ENCODE measurements at regions not wholly inside any gene's neighbourhood (a gene's known extent, or its start where the extent isn't known, plus 50 kb on each side); places are given as distances from the start of the nearest gene placed in this dataset.

DNA sequence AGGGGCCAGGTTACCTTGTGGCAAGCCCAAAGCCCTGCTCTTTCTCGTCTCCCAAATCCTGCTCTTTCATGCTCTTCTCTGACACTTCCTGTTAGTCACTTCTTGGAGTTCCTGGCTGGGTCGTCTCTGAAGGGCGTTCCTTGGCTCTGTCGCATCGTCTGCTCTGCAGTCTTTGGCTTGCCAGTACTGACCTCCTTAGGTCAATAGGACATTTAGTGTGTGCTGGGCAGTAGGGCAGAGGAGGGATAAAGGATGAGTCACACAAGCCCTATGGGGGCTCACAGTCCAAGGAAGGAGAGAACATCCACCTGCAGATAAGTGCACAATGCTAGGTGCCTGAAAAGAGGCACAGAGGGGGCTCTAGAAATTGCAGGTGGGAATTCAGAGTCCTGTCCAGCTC, 87.5 kb downstream of the FAM43A start:
- Histone ChIP-seq H3K4me3 (ENCODE audit: low read depth in 1 of 2, low read length in 2 of 2) (no peak overlapping the region), H3K9me3 (ENCODE audit: control insufficient read depth in 1 of 2, low read length in 2 of 2) (no peaks in the 10 kb centered on the region), H3K27me3 (ENCODE audit: low read depth, low read length) (no peaks in the 10 kb centered on the region), H3K4me1 (ENCODE audit: control insufficient read depth in 1 of 2, insufficient read depth in 2 of 2, low read length in 2 of 2) (peaks cover 0 to 12% of the 10 kb centered on the region in 2 donors), H3K36me3 (ENCODE audit: control insufficient read depth in 1 of 2, insufficient read depth in 2 of 2, low read length in 2 of 2) (no peaks in the 10 kb centered on the region), H3K27ac (ENCODE audit: low read length) (no peak overlapping the region)

DNA sequence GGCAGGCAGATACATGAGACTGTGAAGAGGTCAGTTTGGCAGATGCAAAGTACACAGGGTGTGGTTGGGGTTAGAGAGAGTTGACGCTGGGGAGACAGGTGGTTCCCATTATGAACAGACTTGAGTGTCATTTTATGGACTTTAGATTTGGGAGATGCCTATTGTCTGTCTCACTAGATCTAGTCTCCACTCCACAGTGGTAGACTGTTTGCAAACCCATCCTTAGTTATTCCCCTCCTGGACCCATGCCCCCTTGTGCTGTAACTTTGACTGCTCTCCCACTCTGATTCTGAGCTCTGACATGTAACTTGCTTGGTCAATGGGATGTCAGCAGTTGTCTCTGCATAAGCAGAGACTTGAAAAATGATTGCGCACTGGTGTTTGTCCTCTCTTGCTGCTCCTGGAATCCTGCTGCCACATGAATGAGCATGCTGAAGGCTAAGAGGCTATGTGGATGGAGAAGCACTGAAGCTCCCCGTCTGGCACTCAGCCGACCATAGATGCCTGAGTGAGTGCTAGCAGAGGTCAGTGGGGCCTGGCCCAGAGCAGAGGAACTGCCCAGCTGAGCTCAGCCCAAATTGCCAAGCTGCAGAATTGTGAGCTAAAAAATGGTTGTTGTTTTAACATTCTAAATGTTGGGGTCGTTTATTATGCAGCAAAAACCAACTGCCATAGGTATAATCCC, 88.2 kb downstream of the FAM43A start:
- H3K4me1 ChIP-seq (ENCODE audit: control insufficient read depth in 1 of 2, insufficient read depth in 2 of 2, low read length in 2 of 2): peaks cover 0 to 7% of the 10 kb centered on the region in 2 donors
- no peaks in the 10 kb centered on the region for H3K9me3 ChIP-seq (ENCODE audit: control insufficient read depth in 1 of 2, low read length in 2 of 2)
- no peaks in the 10 kb centered on the region for H3K27me3 ChIP-seq (ENCODE audit: low read depth, low read length)
- H3K36me3 ChIP-seq (ENCODE audit: control insufficient read depth in 1 of 2, insufficient read depth in 2 of 2, low read length in 2 of 2): no peaks in the 10 kb centered on the region
- H3K4me3 ChIP-seq (ENCODE audit: low read depth in 1 of 2, low read length in 2 of 2): no peak overlapping the region
- H3K27ac ChIP-seq (ENCODE audit: low read length): no peak overlapping the region

DNA sequence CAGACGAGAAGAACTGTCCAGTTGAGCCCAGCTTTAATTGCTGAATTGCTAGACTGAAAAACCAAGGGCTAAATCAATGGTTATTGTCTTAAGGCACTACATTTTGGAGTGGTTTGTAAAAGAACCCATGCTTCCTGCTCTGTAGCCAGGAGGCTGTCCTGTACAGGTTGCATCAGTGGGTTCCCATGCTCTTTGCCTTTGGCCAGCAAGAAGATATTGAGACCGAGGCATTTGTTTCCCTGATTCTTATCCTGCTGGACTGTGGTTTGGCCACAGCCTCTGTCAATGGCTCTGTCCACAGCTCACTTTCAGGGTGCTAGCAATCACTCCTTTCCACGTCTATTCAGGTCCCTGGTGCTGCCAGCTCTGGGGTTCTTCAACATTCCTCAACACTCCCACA, 89.6 kb downstream of the FAM43A start:
- Histone ChIP-seq H3K36me3 (ENCODE audit: control insufficient read depth in 1 of 2, insufficient read depth in 2 of 2, low read length in 2 of 2) (no peaks in the 10 kb centered on the region), H3K4me3 (ENCODE audit: low read depth in 1 of 2, low read length in 2 of 2) (no peak overlapping the region), H3K27me3 (ENCODE audit: low read depth, low read length) (no peaks in the 10 kb centered on the region), H3K4me1 (ENCODE audit: control insufficient read depth in 1 of 2, insufficient read depth in 2 of 2, low read length in 2 of 2) (no peaks in the 10 kb centered on the region), H3K27ac (ENCODE audit: low read length) (no peak overlapping the region), H3K9me3 (ENCODE audit: control insufficient read depth in 1 of 2, low read length in 2 of 2) (no peaks in the 10 kb centered on the region)

DNA sequence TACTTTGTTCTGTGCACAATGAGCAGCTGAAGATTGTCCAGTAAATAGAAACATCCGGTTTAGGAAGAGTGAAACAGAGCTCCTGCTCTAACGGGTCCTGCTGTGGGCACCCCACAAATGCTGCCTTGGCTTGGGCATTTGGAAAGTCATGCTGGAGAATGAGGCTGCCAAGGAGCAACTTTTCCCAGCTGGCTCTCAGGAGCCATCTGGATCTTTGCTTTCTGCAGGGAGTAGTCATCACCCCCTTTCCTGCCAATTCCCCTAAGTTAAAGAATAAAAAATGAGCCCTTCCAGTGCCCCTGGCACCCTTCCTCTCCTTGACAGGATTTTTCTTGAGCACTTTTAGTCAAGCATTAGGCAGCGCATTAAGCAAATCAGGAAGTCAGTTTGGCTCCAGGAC, 90.0 kb downstream of the FAM43A start:
- Histone ChIP-seq H3K36me3 (ENCODE audit: control insufficient read depth in 1 of 2, insufficient read depth in 2 of 2, low read length in 2 of 2) (no peaks in the 10 kb centered on the region), H3K4me3 (ENCODE audit: low read depth in 1 of 2, low read length in 2 of 2) (no peak overlapping the region), H3K9me3 (ENCODE audit: control insufficient read depth in 1 of 2, low read length in 2 of 2) (no peaks in the 10 kb centered on the region), H3K27me3 (ENCODE audit: low read depth, low read length) (no peaks in the 10 kb centered on the region), H3K27ac (ENCODE audit: low read length) (no peak overlapping the region), H3K4me1 (ENCODE audit: control insufficient read depth in 1 of 2, insufficient read depth in 2 of 2, low read length in 2 of 2) (no peaks in the 10 kb centered on the region)

DNA sequence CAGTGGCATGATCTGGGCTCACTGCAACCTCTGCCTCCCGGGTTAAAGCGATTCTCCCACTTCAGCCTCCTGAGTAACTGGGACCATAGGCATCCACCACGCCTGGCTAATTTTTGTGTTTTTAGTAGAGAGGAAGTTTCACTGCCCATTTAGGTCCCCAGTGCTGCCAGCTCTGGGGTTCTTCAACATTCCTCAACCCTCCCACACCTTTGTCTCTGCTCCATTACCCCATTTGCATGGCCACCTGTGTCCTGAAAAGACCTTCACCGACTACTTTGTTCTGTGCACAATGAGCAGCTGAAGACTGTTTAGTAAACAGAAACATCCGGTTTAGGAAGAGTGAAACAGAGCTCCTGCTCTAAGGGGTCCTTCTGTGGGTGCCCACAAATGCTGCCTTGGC, 92.0 kb downstream of the FAM43A start:
- no peaks in the 10 kb centered on the region for H3K36me3 ChIP-seq (ENCODE audit: control insufficient read depth in 1 of 2, insufficient read depth in 2 of 2, low read length in 2 of 2)
- H3K27me3 ChIP-seq (ENCODE audit: low read depth, low read length): no peaks in the 10 kb centered on the region
- H3K9me3 ChIP-seq (ENCODE audit: control insufficient read depth in 1 of 2, low read length in 2 of 2): no peaks in the 10 kb centered on the region
- no peak overlapping the region for H3K4me3 ChIP-seq (ENCODE audit: low read depth in 1 of 2, low read length in 2 of 2)
- H3K27ac ChIP-seq (ENCODE audit: low read length): no peak overlapping the region
- H3K4me1 ChIP-seq (ENCODE audit: control insufficient read depth in 1 of 2, insufficient read depth in 2 of 2, low read length in 2 of 2): no peaks in the 10 kb centered on the region

DNA sequence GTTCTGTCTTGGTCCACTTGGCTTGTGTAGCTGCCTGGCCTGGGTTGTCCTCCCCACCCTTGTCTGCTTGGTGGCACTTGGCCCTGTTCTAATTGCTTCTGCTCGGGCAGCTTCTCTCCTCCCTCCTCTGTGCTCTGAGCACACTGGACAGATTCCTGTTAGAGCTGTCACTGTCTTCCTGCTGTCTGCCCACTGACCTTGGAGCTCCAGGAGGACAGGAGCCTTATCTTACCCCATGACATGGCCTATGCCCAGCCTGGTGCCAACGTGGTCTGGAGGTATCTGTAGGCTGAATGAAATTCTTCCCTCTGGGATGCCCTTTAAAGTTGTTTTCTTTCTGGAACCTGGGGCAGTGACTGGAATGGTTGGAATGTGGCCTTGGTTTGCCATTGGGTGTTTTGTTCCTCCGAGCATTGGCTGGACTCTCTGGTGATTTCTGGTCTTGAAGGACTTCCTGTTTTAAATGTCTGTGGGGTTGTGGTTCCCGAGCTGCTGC, 94.1 kb downstream of the FAM43A start:
- Histone ChIP-seq H3K4me3 (ENCODE audit: low read depth in 1 of 2, low read length in 2 of 2) (no peak overlapping the region), H3K36me3 (ENCODE audit: control insufficient read depth in 1 of 2, insufficient read depth in 2 of 2, low read length in 2 of 2) (no peaks in the 10 kb centered on the region), H3K27ac (ENCODE audit: low read length) (no peak overlapping the region), H3K4me1 (ENCODE audit: control insufficient read depth in 1 of 2, insufficient read depth in 2 of 2, low read length in 2 of 2) (no peaks in the 10 kb centered on the region), H3K27me3 (ENCODE audit: low read depth, low read length) (no peaks in the 10 kb centered on the region), H3K9me3 (ENCODE audit: control insufficient read depth in 1 of 2, low read length in 2 of 2) (no peaks in the 10 kb centered on the region)

DNA sequence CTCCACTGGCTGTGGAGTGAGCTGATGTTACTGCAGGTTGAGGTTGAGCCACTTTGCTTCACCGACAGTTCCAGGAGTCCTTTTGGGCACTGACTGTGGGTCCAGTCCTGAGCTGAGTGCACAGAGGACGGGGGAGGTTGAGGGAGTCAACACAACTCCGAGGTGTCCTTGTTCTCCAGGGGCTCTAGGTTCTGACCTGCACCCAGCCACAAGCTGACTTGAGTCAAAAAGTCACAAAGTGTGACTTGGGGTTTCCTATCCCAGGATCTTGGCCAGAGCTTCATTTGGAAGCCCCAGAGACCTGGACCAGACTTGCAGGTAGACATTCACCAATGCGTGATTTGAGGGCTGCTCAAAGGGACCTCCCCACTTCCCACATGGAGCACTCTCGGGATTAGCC, 95.0 kb downstream of the FAM43A start:
- Histone ChIP-seq H3K27me3 (ENCODE audit: low read depth, low read length) (no peaks in the 10 kb centered on the region), H3K36me3 (ENCODE audit: control insufficient read depth in 1 of 2, insufficient read depth in 2 of 2, low read length in 2 of 2) (no peaks in the 10 kb centered on the region), H3K9me3 (ENCODE audit: control insufficient read depth in 1 of 2, low read length in 2 of 2) (no peaks in the 10 kb centered on the region), H3K27ac (ENCODE audit: low read length) (no peak overlapping the region), H3K4me3 (ENCODE audit: low read depth in 1 of 2, low read length in 2 of 2) (no peak overlapping the region), H3K4me1 (ENCODE audit: control insufficient read depth in 1 of 2, insufficient read depth in 2 of 2, low read length in 2 of 2) (no peaks in the 10 kb centered on the region)

DNA sequence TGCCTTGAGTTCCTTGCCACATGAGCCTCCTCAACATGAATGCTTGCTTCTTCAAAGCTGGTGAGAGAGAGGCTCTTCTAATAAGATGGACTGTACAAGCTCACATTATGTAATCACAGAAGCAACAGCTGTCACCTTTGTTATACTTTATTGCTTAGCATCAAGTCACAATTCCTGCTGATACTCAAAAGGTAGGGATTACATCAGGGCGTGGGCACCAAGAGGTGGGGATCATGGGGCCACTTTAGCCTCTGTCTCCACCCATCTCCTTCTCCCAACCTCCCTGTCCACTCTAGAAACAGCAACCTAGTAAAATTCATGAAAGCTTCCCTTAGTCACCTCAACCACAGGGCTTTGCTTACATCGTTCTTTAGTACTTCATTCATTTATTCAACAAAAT, 95.9 kb downstream of the FAM43A start:
- Histone ChIP-seq H3K4me1 (ENCODE audit: control insufficient read depth in 1 of 2, insufficient read depth in 2 of 2, low read length in 2 of 2) (no peaks in the 10 kb centered on the region), H3K27ac (ENCODE audit: low read length) (no peak overlapping the region), H3K27me3 (ENCODE audit: low read depth, low read length) (no peaks in the 10 kb centered on the region), H3K36me3 (ENCODE audit: control insufficient read depth in 1 of 2, insufficient read depth in 2 of 2, low read length in 2 of 2) (no peaks in the 10 kb centered on the region), H3K4me3 (ENCODE audit: low read depth in 1 of 2, low read length in 2 of 2) (no peak overlapping the region), H3K9me3 (ENCODE audit: control insufficient read depth in 1 of 2, low read length in 2 of 2) (no peaks in the 10 kb centered on the region)

DNA sequence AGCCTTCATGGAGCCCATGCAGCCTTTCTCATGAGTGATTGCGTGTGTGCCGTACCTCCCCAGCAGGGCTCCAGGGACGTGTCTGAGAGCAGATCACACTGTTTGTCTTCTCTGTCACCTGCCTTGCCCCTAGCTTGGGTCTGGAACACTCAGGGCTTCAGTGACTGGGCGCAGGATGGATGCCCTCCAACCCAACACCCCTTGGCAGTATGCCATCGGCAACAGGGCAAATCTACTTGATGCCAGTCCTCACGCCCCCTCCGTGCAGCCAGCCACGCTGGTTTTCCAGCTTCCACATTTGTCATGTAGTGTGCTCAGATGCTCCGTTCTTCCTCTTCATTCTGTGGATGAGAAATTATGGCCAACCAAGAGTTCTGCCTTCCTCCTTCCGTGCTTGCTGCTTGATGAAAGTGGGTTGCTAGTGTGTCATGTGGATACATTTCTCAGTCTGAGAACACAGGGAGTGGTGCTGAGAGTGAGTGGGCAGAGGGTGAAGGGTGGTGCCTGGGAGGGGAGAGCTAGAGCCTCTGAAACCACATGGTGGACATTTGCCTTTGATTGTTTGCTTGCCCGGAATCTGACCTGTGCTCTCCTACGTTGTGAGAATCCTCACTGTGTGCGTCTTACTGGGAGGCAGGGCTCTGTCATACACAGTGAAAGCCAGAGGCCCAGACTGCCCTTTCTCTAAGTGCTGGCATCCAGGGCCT, 97.2 kb downstream of the FAM43A start:
- no peaks in the 10 kb centered on the region for H3K4me1 ChIP-seq (ENCODE audit: control insufficient read depth in 1 of 2, insufficient read depth in 2 of 2, low read length in 2 of 2)
- H3K36me3 ChIP-seq (ENCODE audit: control insufficient read depth in 1 of 2, insufficient read depth in 2 of 2, low read length in 2 of 2): no peaks in the 10 kb centered on the region
- H3K4me3 ChIP-seq (ENCODE audit: low read depth in 1 of 2, low read length in 2 of 2): no peak overlapping the region
- no peak overlapping the region for H3K27ac ChIP-seq (ENCODE audit: low read length)
- H3K9me3 ChIP-seq (ENCODE audit: control insufficient read depth in 1 of 2, low read length in 2 of 2): no peaks in the 10 kb centered on the region
- H3K27me3 ChIP-seq (ENCODE audit: low read depth, low read length): no peaks in the 10 kb centered on the region

DNA sequence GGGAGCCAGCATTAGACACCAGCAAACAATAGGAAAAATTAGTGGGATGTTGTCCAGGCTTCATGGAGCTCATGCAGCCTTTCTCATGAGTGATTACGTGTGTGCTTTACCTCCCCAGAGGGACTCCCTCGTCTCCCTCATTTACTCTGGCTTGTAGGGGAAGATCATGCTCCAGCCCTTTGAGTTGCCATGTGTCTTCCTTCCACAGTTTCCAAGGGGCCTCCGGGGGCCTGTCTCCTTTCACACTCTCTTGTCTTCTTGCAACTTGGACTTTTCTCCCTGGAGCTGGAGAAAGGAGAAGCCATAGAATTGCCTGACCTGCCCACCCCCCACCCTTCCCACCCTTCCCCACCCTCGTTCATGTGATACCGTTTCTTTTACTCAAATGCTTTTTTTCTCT, 98.7 kb downstream of the FAM43A start:
- H3K9me3 ChIP-seq (ENCODE audit: control insufficient read depth in 1 of 2, low read length in 2 of 2): no peaks in the 10 kb centered on the region
- no peaks in the 10 kb centered on the region for H3K36me3 ChIP-seq (ENCODE audit: control insufficient read depth in 1 of 2, insufficient read depth in 2 of 2, low read length in 2 of 2)
- no peaks in the 10 kb centered on the region for H3K4me1 ChIP-seq (ENCODE audit: control insufficient read depth in 1 of 2, insufficient read depth in 2 of 2, low read length in 2 of 2)
- H3K27ac ChIP-seq (ENCODE audit: low read length): no peak overlapping the region
- H3K27me3 ChIP-seq (ENCODE audit: low read depth, low read length): no peaks in the 10 kb centered on the region
- H3K4me3 ChIP-seq (ENCODE audit: low read depth in 1 of 2, low read length in 2 of 2): no peak overlapping the region

DNA sequence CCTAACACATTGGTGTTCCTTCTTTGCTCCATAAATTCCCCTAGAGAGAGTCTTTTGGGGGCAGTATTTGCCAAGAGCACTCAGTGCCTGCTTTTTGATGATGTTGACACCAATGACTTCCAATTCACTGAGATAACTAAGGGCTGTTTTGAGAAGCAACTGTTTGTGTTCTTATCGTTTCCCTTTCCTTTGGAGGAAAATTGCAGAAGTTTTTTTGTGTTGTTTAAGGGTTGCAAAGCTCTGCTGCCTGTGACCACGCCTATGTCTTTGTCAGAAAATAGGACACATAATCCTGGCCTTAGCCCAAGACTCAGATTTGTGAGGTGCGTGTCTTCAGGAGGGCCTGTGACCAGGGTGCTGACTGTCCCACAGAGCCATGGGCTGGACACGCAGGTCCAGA, 99.6 kb downstream of the FAM43A start:
- H3K27me3 ChIP-seq (ENCODE audit: low read depth, low read length): no peaks in the 10 kb centered on the region
- no peak overlapping the region for H3K4me3 ChIP-seq (ENCODE audit: low read depth in 1 of 2, low read length in 2 of 2)
- H3K36me3 ChIP-seq (ENCODE audit: control insufficient read depth in 1 of 2, insufficient read depth in 2 of 2, low read length in 2 of 2): no peaks in the 10 kb centered on the region
- H3K4me1 ChIP-seq (ENCODE audit: control insufficient read depth in 1 of 2, insufficient read depth in 2 of 2, low read length in 2 of 2): no peaks in the 10 kb centered on the region
- H3K9me3 ChIP-seq (ENCODE audit: control insufficient read depth in 1 of 2, low read length in 2 of 2): no peaks in the 10 kb centered on the region
- H3K27ac ChIP-seq (ENCODE audit: low read length): no peak overlapping the region

DNA sequence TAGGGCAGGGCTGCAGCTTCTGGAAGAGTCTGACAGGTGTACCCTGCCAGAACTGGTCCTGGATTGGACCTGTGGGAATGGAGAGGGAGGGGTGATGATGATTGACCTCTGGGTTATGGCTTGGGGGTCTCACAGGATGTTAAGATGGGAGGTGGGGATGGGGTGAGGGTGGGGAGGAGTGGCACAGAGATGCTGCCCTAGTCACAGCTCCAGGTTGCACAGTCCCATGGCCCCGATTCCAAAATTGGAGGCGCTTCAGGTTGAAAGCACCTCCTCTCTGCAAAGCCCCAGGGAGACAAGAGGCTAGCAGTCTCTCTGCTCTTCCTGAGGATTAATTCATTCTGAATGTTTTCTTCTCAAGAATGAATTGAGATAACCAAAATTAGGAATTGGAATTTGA, 101.4 kb downstream of the FAM43A start:
- no peaks in the 10 kb centered on the region for H3K27me3 ChIP-seq (ENCODE audit: low read depth, low read length)
- no peaks in the 10 kb centered on the region for H3K9me3 ChIP-seq (ENCODE audit: control insufficient read depth in 1 of 2, low read length in 2 of 2)
- H3K4me3 ChIP-seq (ENCODE audit: low read depth in 1 of 2, low read length in 2 of 2): no peak overlapping the region
- no peaks in the 10 kb centered on the region for H3K4me1 ChIP-seq (ENCODE audit: control insufficient read depth in 1 of 2, insufficient read depth in 2 of 2, low read length in 2 of 2)
- no peak overlapping the region for H3K27ac ChIP-seq (ENCODE audit: low read length)
- H3K36me3 ChIP-seq (ENCODE audit: control insufficient read depth in 1 of 2, insufficient read depth in 2 of 2, low read length in 2 of 2): no peaks in the 10 kb centered on the region

All from muscle layer of duodenum (tissue), 2 donors.